ENCODE measurements at regions not wholly inside any gene's neighbourhood (a gene's known extent, or its start where the extent isn't known, plus 50 kb on each side); places are given as distances from the start of the nearest gene placed in this dataset.
"Not testable (repeated sequence)": the region's sequence is repeated elsewhere in the genome, so short reads cannot be mapped to it uniquely, and the experiment has no call there.

DNA sequence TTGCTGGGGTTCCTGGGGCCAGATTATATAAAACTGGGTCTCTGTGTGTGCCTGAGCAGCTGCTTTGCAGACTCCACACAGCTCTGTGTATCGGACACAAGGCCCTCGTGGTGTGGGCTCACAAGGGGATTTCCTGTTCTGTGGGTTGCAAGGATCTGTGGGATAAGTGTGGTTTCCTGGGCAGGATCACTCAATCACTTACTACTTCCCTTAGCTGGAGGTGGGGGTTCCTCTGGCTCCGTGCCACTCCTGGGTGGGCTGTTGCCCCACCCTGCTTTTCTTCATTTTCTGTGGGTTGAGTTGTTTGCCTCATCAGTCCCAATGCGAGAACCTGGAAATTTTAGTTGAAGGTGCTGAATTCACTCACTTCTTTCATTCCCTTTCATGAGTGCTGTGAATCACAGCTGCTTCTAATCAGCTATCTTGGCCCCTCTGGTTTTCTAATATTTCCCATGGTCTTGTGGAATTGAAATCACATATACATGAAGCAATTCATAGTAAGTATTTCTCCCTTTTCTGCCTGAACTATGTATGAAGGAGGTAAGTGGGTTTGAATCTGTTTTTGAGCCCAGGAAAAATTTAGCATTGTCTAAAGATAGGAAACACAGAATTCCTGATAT lies 196.3 kb downstream of the DCDC2C start:
- in situ Hi-C loops (cut with HindIII; ENCODE audit: low pct_ligation_motif_present, low sequenced_read_pairs) = no loop called here
- Histone ChIP-seq H3K36me3 (replicated peaks) (no peaks in the 10 kb centered on the region), H3K27me3 (replicated peaks) (no peaks in the 10 kb centered on the region), H3K4me3 (ENCODE audit: low read depth, low read length) (no peak overlapping the region), H3K27ac (no peak overlapping the region)
- DNase-seq = no peak
- TF ChIP-seq, protein P1, sequence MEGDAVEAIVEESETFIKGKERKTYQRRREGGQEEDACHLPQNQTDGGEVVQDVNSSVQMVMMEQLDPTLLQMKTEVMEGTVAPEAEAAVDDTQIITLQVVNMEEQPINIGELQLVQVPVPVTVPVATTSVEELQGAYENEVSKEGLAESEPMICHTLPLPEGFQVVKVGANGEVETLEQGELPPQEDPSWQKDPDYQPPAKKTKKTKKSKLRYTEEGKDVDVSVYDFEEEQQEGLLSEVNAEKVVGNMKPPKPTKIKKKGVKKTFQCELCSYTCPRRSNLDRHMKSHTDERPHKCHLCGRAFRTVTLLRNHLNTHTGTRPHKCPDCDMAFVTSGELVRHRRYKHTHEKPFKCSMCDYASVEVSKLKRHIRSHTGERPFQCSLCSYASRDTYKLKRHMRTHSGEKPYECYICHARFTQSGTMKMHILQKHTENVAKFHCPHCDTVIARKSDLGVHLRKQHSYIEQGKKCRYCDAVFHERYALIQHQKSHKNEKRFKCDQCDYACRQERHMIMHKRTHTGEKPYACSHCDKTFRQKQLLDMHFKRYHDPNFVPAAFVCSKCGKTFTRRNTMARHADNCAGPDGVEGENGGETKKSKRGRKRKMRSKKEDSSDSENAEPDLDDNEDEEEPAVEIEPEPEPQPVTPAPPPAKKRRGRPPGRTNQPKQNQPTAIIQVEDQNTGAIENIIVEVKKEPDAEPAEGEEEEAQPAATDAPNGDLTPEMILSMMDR (IDR thresholded peaks at IDR 0.05; ENCODE audit: low read depth, low read length, missing control alignments) = no peak

DNA sequence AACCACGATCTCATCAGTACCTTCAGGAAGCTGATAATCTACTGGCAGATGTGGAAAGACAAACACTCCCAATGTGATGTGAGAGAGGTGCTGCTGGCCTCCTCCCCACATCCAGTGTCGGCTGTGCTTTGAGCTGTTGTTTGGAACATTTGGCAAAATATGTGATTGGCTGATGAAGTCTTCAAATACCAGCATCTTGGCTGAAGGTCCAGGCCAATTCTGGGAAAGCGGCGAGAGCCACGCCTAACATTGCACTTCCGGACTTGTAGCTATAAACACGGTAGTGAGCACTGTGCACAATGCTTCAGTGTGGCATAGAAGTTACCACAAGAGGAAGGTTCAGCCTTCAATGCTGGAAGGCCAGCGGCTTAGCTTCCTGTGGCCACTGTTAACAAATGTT lies 198.8 kb downstream of the DCDC2C start:
- DNase-seq = no peak
- in situ Hi-C loops (cut with HindIII; ENCODE audit: low pct_ligation_motif_present, low sequenced_read_pairs) = no loop called here
- Histone ChIP-seq H3K27ac (no peak overlapping the region), H3K36me3 (replicated peaks) (no peaks in the 10 kb centered on the region), H3K4me3 (ENCODE audit: low read depth, low read length) (no peak overlapping the region), H3K27me3 (replicated peaks) (no peaks in the 10 kb centered on the region)
- TF ChIP-seq, protein P1 (IDR thresholded peaks at IDR 0.05; ENCODE audit: low read depth, low read length, missing control alignments) = no peak

DNA sequence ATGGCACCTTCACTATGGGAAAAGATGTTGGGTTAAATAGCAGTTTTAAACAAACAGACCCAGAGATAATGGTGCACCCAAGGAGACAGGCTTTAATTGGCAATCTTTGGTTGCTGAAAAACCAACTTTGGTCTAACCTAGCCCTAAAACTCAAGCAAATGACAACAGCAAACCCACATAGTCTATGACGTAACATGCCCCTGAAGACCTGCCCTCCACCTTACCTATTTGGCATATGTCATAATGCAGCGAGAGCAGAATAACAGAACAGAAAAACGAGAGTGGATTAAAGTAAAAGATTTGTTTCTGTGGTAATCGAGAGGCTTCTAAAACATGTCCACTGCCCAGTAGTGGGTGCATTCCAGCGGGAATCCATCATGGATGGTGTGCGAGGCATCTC lies 200.7 kb downstream of the DCDC2C start:
- TF ChIP-seq, protein P1 (IDR thresholded peaks at IDR 0.05; ENCODE audit: low read depth, low read length, missing control alignments) = no peak

DNA sequence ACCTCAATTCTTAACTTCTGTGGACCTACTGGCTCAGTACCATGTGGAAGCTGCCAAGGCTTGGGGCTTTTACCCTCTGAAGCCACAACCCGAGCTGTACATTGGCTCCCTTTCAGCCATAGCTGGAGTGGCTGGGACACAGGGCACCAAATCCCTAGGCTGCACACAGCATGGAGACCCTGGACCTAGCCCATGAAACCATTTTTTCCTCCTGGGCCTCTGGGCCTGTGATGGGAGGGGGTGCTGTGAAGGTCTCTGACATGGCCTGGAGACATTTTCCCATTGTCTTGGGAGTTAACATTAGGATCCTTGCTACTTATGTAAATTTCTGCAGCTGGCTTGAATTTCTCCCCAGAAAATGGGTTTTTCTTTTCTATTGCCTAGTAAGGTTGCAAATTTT lies 205.1 kb downstream of the DCDC2C start:
- H3K4me3 ChIP-seq (ENCODE audit: low read depth, low read length); in situ Hi-C loops (cut with HindIII; ENCODE audit: low pct_ligation_motif_present, low sequenced_read_pairs); H3K36me3 ChIP-seq (replicated peaks); H3K27me3 ChIP-seq (replicated peaks); H3K27ac ChIP-seq; DNase-seq: not testable (repeated sequence)

More for the DNA sequence above, 200.7 kb downstream of the DCDC2C start:
- Histone ChIP-seq H3K4me3 (ENCODE audit: low read depth, low read length) (no peak overlapping the region), H3K27me3 (replicated peaks) (no peaks in the 10 kb centered on the region), H3K27ac (no peak overlapping the region), H3K36me3 (replicated peaks) (no peaks in the 10 kb centered on the region)
- in situ Hi-C loops (cut with HindIII; ENCODE audit: low pct_ligation_motif_present, low sequenced_read_pairs) = no loop called here
- no peak for DNase-seq

DNA sequence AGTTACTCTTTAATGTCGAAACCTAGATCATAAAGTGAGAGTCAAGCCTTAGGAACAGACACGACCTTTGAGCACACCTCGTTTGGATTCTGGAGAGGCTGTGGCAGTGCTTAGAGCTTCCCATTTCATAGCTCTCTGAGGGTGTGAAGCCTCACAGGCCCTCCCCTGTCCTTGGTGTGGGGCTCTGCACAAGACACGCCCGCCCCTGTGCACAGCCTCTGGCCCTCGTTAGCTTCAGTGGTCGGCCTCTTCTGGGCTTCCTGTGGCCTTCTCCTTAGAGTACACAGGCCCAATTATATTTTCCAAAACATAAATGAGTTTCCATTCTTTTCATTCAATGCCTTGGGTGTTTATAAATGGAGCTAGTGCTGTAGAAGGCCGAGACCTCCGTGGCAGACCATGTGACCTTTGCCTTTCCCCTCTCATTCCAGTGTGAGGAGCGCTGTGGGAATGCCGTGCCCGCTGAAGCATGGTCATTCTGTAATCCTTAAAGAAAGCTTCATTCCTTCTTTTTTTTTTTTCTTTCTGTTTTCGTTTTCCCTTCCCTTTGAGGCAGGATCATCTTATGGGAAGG lies 208.6 kb downstream of the DCDC2C start:
- no peak overlapping the region for H3K4me3 ChIP-seq (ENCODE audit: low read depth, low read length)
- no peak for DNase-seq
- TF ChIP-seq, protein P1 (IDR thresholded peaks at IDR 0.05; ENCODE audit: low read depth, low read length, missing control alignments) = no peak
- no peak overlapping the region for H3K27ac ChIP-seq
- H3K36me3 ChIP-seq (replicated peaks) = no peaks in the 10 kb centered on the region
- no peaks in the 10 kb centered on the region for H3K27me3 ChIP-seq (replicated peaks)
- in situ Hi-C loops (cut with HindIII; ENCODE audit: low pct_ligation_motif_present, low sequenced_read_pairs) = no loop called here

DNA sequence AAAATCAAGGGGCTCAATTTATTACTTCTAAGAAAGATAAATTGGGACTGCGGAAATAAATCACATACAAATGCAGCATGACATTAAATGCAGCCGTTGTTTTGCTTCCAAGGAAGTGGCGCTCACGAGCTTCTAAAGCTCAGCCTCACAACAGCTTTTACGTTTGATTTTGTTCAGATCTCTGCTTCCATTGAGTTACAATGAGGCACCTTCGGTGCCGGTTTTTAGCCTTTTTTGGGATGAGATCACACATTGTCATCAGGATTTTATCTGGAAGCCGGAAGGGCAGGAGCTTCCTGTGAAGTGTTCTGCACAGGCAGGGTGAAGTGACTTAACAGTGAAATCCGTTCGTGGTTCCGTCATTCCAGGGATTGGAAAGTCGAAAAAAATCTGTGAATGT lies 209.8 kb downstream of the DCDC2C start:
- DNase-seq = no peak
- TF ChIP-seq, protein P1 (IDR thresholded peaks at IDR 0.05; ENCODE audit: low read depth, low read length, missing control alignments) = no peak
- H3K36me3 ChIP-seq (replicated peaks) = no peaks in the 10 kb centered on the region
- H3K27me3 ChIP-seq (replicated peaks) = no peaks in the 10 kb centered on the region
- H3K4me3 ChIP-seq (ENCODE audit: low read depth, low read length) = no peak overlapping the region
- no peak overlapping the region for H3K27ac ChIP-seq
- in situ Hi-C loops (cut with HindIII; ENCODE audit: low pct_ligation_motif_present, low sequenced_read_pairs) = no loop called here
